Left ventricle myocardium inferior (tissue), 1 donor: ENCODE measurements at regions not wholly inside any gene's neighbourhood (a gene's known extent, or its start where the extent isn't known, plus 50 kb on each side); places are given as distances from the start of the nearest gene placed in this dataset.

Source experiments
- DNase-seq: peaks from one replicate; pipeline ENCODE4 v3.0.0-alpha.2; 2020
- H3K27ac ChIP-seq: fragments of 200-600 bp; replicated peaks from 2 replicates; pipeline ENCODE4 v1.8.0; 2021
- H3K27me3 ChIP-seq: fragments of 200-600 bp; 2 replicates; pipeline ENCODE4 v1.8.0; 2021; ENCODE audit warnings: low read depth
- H3K36me3 ChIP-seq: fragments of 200-600 bp; 2 replicates; pipeline ENCODE4 v1.8.0; 2021
- H3K4me1 ChIP-seq: fragments of 200-600 bp; 2 replicates; pipeline ENCODE4 v1.8.0; 2021
- H3K4me3 ChIP-seq: fragments of 200-600 bp; 2 replicates; pipeline ENCODE4 v1.8.0; 2021; ENCODE audit warnings: mild to moderate bottlenecking, moderate library complexity
- H3K9me3 ChIP-seq: fragments of 200-600 bp; replicated peaks from 2 replicates; pipeline ENCODE4 v1.8.0; 2021
- CTCF ChIP-seq: fragments of 200-600 bp; IDR thresholded peaks from 2 replicates; pipeline ENCODE4 v1.8.0; 2021; ENCODE audit warnings: antibody characterized with exemption, mild to moderate bottlenecking, borderline replicate concordance
- intact Hi-C: fragments of 100-400 bp; cut with micrococcal nuclease; formaldehyde crosslinking; loops from one replicate; pipeline ENCODE4 v1.11.0; 2022
- donor health status: DM: no; HTN: yes; CAD: no; lungs with severe emphysema.

GRCh38 chr18:40939656-40940515 is 1015.1 kb upstream of the PIK3C3 start:
- no peak for DNase-seq

GRCh38 chr18:40938615-40939014 is 1016.4 kb upstream of the PIK3C3 start:
- H3K4me3 ChIP-seq = no peak overlapping the region
- H3K27me3 ChIP-seq = no peaks in the 10 kb centered on the region
- H3K36me3 ChIP-seq = no peaks in the 10 kb centered on the region
- no peak overlapping the region for H3K27ac ChIP-seq
- DNase-seq = no peak
- H3K4me1 ChIP-seq = no peaks in the 10 kb centered on the region
- no peak for TF ChIP-seq CTCF
- intact Hi-C loops = no loop called here
- no peaks in the 10 kb centered on the region for H3K9me3 ChIP-seq

More at GRCh38 chr18:40939656-40940515, 1015.1 kb upstream of the PIK3C3 start:
- Histone ChIP-seq H3K4me1 (no peaks in the 10 kb centered on the region), H3K36me3 (no peaks in the 10 kb centered on the region), H3K27me3 (no peaks in the 10 kb centered on the region), H3K27ac (no peak overlapping the region), H3K9me3 (no peaks in the 10 kb centered on the region), H3K4me3 (no peak overlapping the region)
- intact Hi-C loops = no loop called here
- TF ChIP-seq CTCF = no peak

GRCh38 chr18:40937386-40937785 is 1017.6 kb upstream of the PIK3C3 start:
- no peak for DNase-seq
- intact Hi-C loops = no loop called here
- Histone ChIP-seq H3K27ac (no peak overlapping the region), H3K4me3 (no peak overlapping the region), H3K36me3 (no peaks in the 10 kb centered on the region), H3K9me3 (no peaks in the 10 kb centered on the region), H3K4me1 (no peaks in the 10 kb centered on the region), H3K27me3 (no peaks in the 10 kb centered on the region)
- TF ChIP-seq CTCF = no peak

GRCh38 chr18:40935423-40935822 is 1019.6 kb upstream of the PIK3C3 start:
- intact Hi-C loops = no loop called here
- TF ChIP-seq CTCF = peak; percentile 33
- Histone ChIP-seq H3K9me3 (no peaks in the 10 kb centered on the region), H3K4me3 (no peak overlapping the region), H3K27me3 (no peaks in the 10 kb centered on the region), H3K27ac (no peak overlapping the region), H3K4me1 (no peaks in the 10 kb centered on the region), H3K36me3 (no peaks in the 10 kb centered on the region)
- DNase-seq = no peak

- Histone ChIP-seq H3K4me3 (no peak overlapping the region), H3K9me3 (no peaks in the 10 kb centered on the region), H3K27ac (no peak overlapping the region), H3K27me3 (no peaks in the 10 kb centered on the region), H3K4me1 (no peaks in the 10 kb centered on the region), H3K36me3 (no peaks in the 10 kb centered on the region)
- intact Hi-C loops = no loop called here
- DNase-seq = no peak
- no peak for TF ChIP-seq CTCF
Observed at GRCh38 chr18:40932862-40933261, 1022.2 kb upstream of the PIK3C3 start.
